Pancreas (tissue), 10 donors: ENCODE measurements at regions not wholly inside any gene's neighbourhood (a gene's known extent, or its start where the extent isn't known, plus 50 kb on each side); places are given as distances from the start of the nearest gene placed in this dataset.
"Not testable (repeated sequence)": the region's sequence is repeated elsewhere in the genome, so short reads cannot be mapped to it uniquely, and the experiment has no call there.

Source experiments
- ATAC-seq, 4 donors: fragments of 200-7000 bp; cut with Tn5 transposase; one replicate each; pipeline versions ENCODE4 v1.8.0 to v1.9.1; 2020; ENCODE audit warnings: mild to moderate bottlenecking in 4 of 4, moderate library complexity in 4 of 4
- DNase-seq, 6 donors: peaks; one replicate each; pipeline ENCODE4 v3.0.0-alpha.2; 2020
- FAIRE-seq: peaks from 2 replicates; lab custom pipeline; 2012; peaks lifted over from hg19 to GRCh38; lab: Jason Lieb, UNC
- H3K27ac ChIP-seq, 4 donors: fragments of 200-600 bp; sonication (generic); 1 replicate in 3 of 4; 2 replicates in 1 of 4; pipeline versions ENCODE4 v1.5.0 to v1.8.0; 2020
- H3K27me3 ChIP-seq, 4 donors: fragments of 200-600 bp; one replicate each; pipeline ENCODE4 v1.8.0; 2021
- H3K36me3 ChIP-seq, 3 donors: fragments of 200-600 bp; sonication (generic) in 1 of 3; one replicate each; pipeline versions ENCODE4 v1.5.0 to v1.8.0; 2020 to 2021
- H3K4me1 ChIP-seq, 3 donors: fragments of 200-600 bp; one replicate each; pipeline ENCODE4 v1.8.0; 2021
- H3K4me3 ChIP-seq, 4 donors: fragments of 200-600 bp; sonication (generic) in 2 of 4; one replicate each; pipeline versions ENCODE4 v1.5.0 to v1.8.0; 2020 to 2021
- H3K9me3 ChIP-seq, 4 donors: fragments of 200-600 bp; one replicate each; pipeline ENCODE4 v1.8.0; 2021
- CTCF ChIP-seq, 4 donors: fragments of 200-600 bp; sonication (generic) in 3 of 4; IDR thresholded peaks; one replicate each; pipeline versions ENCODE4 v1.5.0 to v1.8.0; 2021; ENCODE audit warnings: antibody characterized with exemption in 4 of 4
- WGBS, 2 donors: extraction: QIAGEN DNeasy Blood & Tissue Kit; methylation state at CpG; one replicate each; pipeline ENCODE4 v1.1.7; 2013; 5-methylcytosine and 5-hydroxymethylcytosine counted together
- intact Hi-C, 3 donors: fragments of 100-400 bp; cut with DNase I; formaldehyde crosslinking; loops; one replicate each; pipeline versions ENCODE4 v1.11.1 to v1.14.2; 2022
- donor health status: healthy with polysubstance abuse.
- donor health status: DM: no; HTN: no; CAD: no; lungs with moderate emphysema.
- donor health status: DM: no; HTN: no; CAD: no.
- donor health status: control.
- donor health status: control.
- donor health status: Bipolar disorder and iron deficiency.
- donor health status: DM: yes; HTN: yes; CAD: no.
- donor health status: DM: no; HTN: no; CAD: no.
- donor health status: DM: no; HTN: no; CAD: no.
- donor health status: DM: yes; HTN: yes; CAD: no.

- no peak for TF ChIP-seq CTCF (IDR thresholded peaks at IDR 0.05)
- H3K36me3 ChIP-seq, result no peaks in the 10 kb centered on the region
- intact Hi-C loops, result no loop called here
- H3K4me1 ChIP-seq, result no peaks in the 10 kb centered on the region
- no peak overlapping the region for H3K27ac ChIP-seq
- H3K27me3 ChIP-seq, result no peaks in the 10 kb centered on the region
- no peak overlapping the region for H3K4me3 ChIP-seq
- WGBS, 2 donors, result 49 to 59% methylated on average over 3 of the region's 3 CpGs
- no peaks in the 10 kb centered on the region for H3K9me3 ChIP-seq
- ATAC-seq (no peak), DNase-seq (no peak), FAIRE-seq (no peak)
Observed at GRCh38 chr16:80909720-80910119, 97.0 kb downstream of the CMC2 start.

GRCh38 chr16:80906169-80906568 lies 100.5 kb downstream of the CMC2 start:
- H3K27ac ChIP-seq, intact Hi-C loops, H3K4me3 ChIP-seq, ATAC-seq, H3K4me1 ChIP-seq, H3K36me3 ChIP-seq, H3K27me3 ChIP-seq, H3K9me3 ChIP-seq, FAIRE-seq, DNase-seq: not testable (repeated sequence)
- 93 to 97% methylated on average over 2 of the region's 2 CpGs for WGBS, 2 donors

GRCh38 chr16:80903616-80904015 lies 99.2 kb upstream of the CDYL2 start:
- peaks cover 0 to 5% (median 3%) of the 10 kb centered on the region in 3 donors for H3K4me1 ChIP-seq
- no peak for DNase-seq
- no peak overlapping the region for H3K4me3 ChIP-seq
- no peaks in the 10 kb centered on the region for H3K9me3 ChIP-seq
- no peak overlapping the region for H3K27ac ChIP-seq
- ATAC-seq, result no peak
- FAIRE-seq, result no peak
- no peaks in the 10 kb centered on the region for H3K36me3 ChIP-seq
- no peaks in the 10 kb centered on the region for H3K27me3 ChIP-seq
- intact Hi-C loops, result no loop called here
- WGBS, 2 donors, result 86 to 87% methylated on average over 5 of the region's 5 CpGs
- TF ChIP-seq CTCF (IDR thresholded peaks at IDR 0.05), result no peak

GRCh38 chr16:80902306-80903110 lies 98.1 kb upstream of the CDYL2 start:
- Histone ChIP-seq H3K4me1 (peaks cover 0 to 5% (median 3%) of the 10 kb centered on the region in 3 donors), H3K9me3 (no peaks in the 10 kb centered on the region), H3K4me3 (no peak overlapping the region), H3K27ac (no peak overlapping the region), H3K36me3 (no peaks in the 10 kb centered on the region), H3K27me3 (no peaks in the 10 kb centered on the region)
- DNase-seq (no peak), FAIRE-seq (no peak), ATAC-seq (no peak)
- intact Hi-C loops, result no loop called here
- 57 to 64% methylated on average over 15 of the region's 15 CpGs for WGBS, 2 donors
- no peak for TF ChIP-seq CTCF (IDR thresholded peaks at IDR 0.05)

- FAIRE-seq (no peak), DNase-seq (no peak), ATAC-seq (no peak)
- 79 to 81% methylated on average over 8 of the region's 8 CpGs for WGBS, 2 donors
- no peaks in the 10 kb centered on the region for H3K36me3 ChIP-seq
- no peaks in the 10 kb centered on the region for H3K27me3 ChIP-seq
- no peaks in the 10 kb centered on the region for H3K9me3 ChIP-seq
- H3K4me3 ChIP-seq, result no peak overlapping the region
- intact Hi-C loops, result no loop called here
- peaks cover 0 to 5% (median 3%) of the 10 kb centered on the region in 3 donors for H3K4me1 ChIP-seq
- peak overlapping the region in 1 of 4 donors; percentile 20 for H3K27ac ChIP-seq
- no peak for TF ChIP-seq CTCF (IDR thresholded peaks at IDR 0.05)
Observed at GRCh38 chr16:80900593-80900954, 96.2 kb upstream of the CDYL2 start.
